Endothelial cell of umbilical vein (primary cell): ENCODE measurements at regions not wholly inside any gene's neighbourhood (a gene's known extent, or its start where the extent isn't known, plus 50 kb on each side); places are given as distances from the start of the nearest gene placed in this dataset.

Experiments used
- BruUV-seq: library from RNA; stranded (reverse); fragments of 400-500 nt; replicated peaks from 2 replicates; lab custom pipeline; 2021; lab: Mats Ljungman, UMichigan
- CTCF ChIA-PET: fragments of 300-600, 350-600 bp; sonication (Branson Sonifier 250); formaldehyde crosslinking; loops from one replicate; lab custom pipeline; 2021; ENCODE audit warnings: antibody characterized with exemption, inconsistent platforms; lab: Charles Lee
- POLR2A ChIA-PET: fragments of 300-600, 350-600 bp; sonication (Branson Sonifier 250); formaldehyde crosslinking; loops from one replicate; lab custom pipeline; 2021; ENCODE audit warnings: antibody characterized with exemption, inconsistent platforms; lab: Charles Lee
- DNase-seq: peaks from one replicate; pipeline ENCODE4 v3.0.0-alpha.2; 2011; ENCODE audit warnings: low read depth, low spot score
- FAIRE-seq: peaks from 2 replicates; lab custom pipeline; 2011; peaks lifted over from hg19 to GRCh38; lab: Jason Lieb, UNC
- H2AFZ ChIP-seq: 2 replicates; pipeline ENCODE4 v1.6.0; 2012; ENCODE audit warnings: low read depth, low read length, control low read depth, inconsistent platforms
- H3K27ac ChIP-seq: 2 replicates; pipeline ENCODE4 v1.5.1; 2011; ENCODE audit warnings: low read depth, mild to moderate bottlenecking, control low read depth, low read length, moderate library complexity; ENCODE audit not compliant: insufficient read depth
- H3K27me3 ChIP-seq, 2 experiments: 2 replicates each; pipeline versions ENCODE4 v1.6.0 to v1.6.1; 2011; ENCODE audit warnings: low read length in 2 of 2, mixed read lengths in 1 of 2; ENCODE audit not compliant: control insufficient read depth in 2 of 2, insufficient read depth in 2 of 2
- H3K36me3 ChIP-seq, 2 experiments: 2 replicates in 1 of 2; 3 replicates in 1 of 2; pipeline ENCODE4 v1.5.1; 2011; ENCODE audit warnings: low read length in 2 of 2, mild to moderate bottlenecking in 1 of 2, moderate library complexity in 1 of 2; ENCODE audit not compliant: control insufficient read depth in 2 of 2, insufficient read depth in 2 of 2; ENCODE audit errors: extremely low read depth in 1 of 2
- H3K4me1 ChIP-seq: 3 replicates; pipeline ENCODE4 v1.5.1; 2011; ENCODE audit warnings: mild to moderate bottlenecking, low read length; ENCODE audit not compliant: control insufficient read depth, insufficient read depth; ENCODE audit errors: extremely low read depth
- H3K4me2 ChIP-seq: 2 replicates; pipeline ENCODE4 v1.6.1; 2011; ENCODE audit warnings: low read length, control low read depth, mixed read lengths; ENCODE audit not compliant: insufficient read depth
- H3K4me3 ChIP-seq, 3 experiments: fragments of 200-600 bp in 1 of 3; sonication (generic), shearing (Covaris generic) in 1 of 3; replicated peaks in 1 of 3; 2 replicates each; pipeline ENCODE4 v1.5.1; 2011 to 2016; ENCODE audit warnings: control low read depth in 3 of 3, low read length in 3 of 3, mild to moderate bottlenecking in 2 of 3, inconsistent platforms in 1 of 3, low read depth in 1 of 3, moderate library complexity in 1 of 3; ENCODE audit not compliant: insufficient read depth in 1 of 3
- H3K79me2 ChIP-seq: 2 replicates; pipeline ENCODE4 v1.6.0; 2012; ENCODE audit warnings: low read length, inconsistent platforms; ENCODE audit not compliant: control insufficient read depth, insufficient read depth
- H3K9ac ChIP-seq: replicated peaks from 2 replicates; pipeline ENCODE3; 2011; ENCODE audit warnings: low read length, control low read depth; ENCODE audit not compliant: insufficient read depth; ENCODE audit errors: extremely low read depth
- H3K9me1 ChIP-seq: replicated peaks from 3 replicates; pipeline ENCODE4 v1.6.0; 2011; ENCODE audit warnings: mild to moderate bottlenecking, low read length; ENCODE audit not compliant: control insufficient read depth, insufficient read depth; ENCODE audit errors: extremely low read depth
- H3K9me3 ChIP-seq: replicated peaks from 2 replicates; pipeline ENCODE4 v1.5.1; 2012; ENCODE audit warnings: low read length, inconsistent platforms; ENCODE audit not compliant: control insufficient read depth, insufficient read depth
- H4K20me1 ChIP-seq: replicated peaks from 2 replicates; pipeline ENCODE3; 2011; ENCODE audit warnings: mild to moderate bottlenecking, low read length; ENCODE audit not compliant: control insufficient read depth, insufficient read depth; ENCODE audit errors: extremely low read depth
- EZH2 ChIP-seq: IDR thresholded peaks from 2 replicates; pipeline ENCODE4 v1.6.1; 2012; ENCODE audit warnings: borderline replicate concordance, low read depth, mild to moderate bottlenecking, moderate library complexity, low read length, inconsistent platforms; ENCODE audit not compliant: severe bottlenecking
- FOS ChIP-seq: IDR thresholded peaks from 2 replicates; pipeline ENCODE4 v1.6.1; 2011; ENCODE audit warnings: mild to moderate bottlenecking, low read length, moderate library complexity, borderline replicate concordance; ENCODE audit not compliant: insufficient read depth
- GATA2 ChIP-seq: IDR thresholded peaks from 2 replicates; pipeline ENCODE4 v1.7.0; 2011; ENCODE audit warnings: low read depth, mild to moderate bottlenecking, moderate library complexity, mixed read lengths, low read length; ENCODE audit not compliant: insufficient read length, insufficient read depth
- JUN ChIP-seq: IDR thresholded peaks from 2 replicates; pipeline ENCODE4 v1.6.1; 2011; ENCODE audit warnings: borderline replicate concordance, low read depth; ENCODE audit not compliant: insufficient read length, insufficient read depth
- MYC ChIP-seq: IDR thresholded peaks from one replicate; pipeline ENCODE4 v1.6.1; 2011; ENCODE audit warnings: mild to moderate bottlenecking, low read depth, low read length
- POLR2A ChIP-seq: IDR thresholded peaks from 2 replicates; pipeline ENCODE4 v1.6.1; 2012; ENCODE audit warnings: low read depth, mild to moderate bottlenecking, control low read depth, low read length
- POLR2AphosphoS5 ChIP-seq: IDR thresholded peaks from 2 replicates; pipeline ENCODE4 v1.6.1; 2012; ENCODE audit warnings: low read depth, mild to moderate bottlenecking, control low read depth, low read length, moderate library complexity; ENCODE audit not compliant: insufficient read depth
- dilution Hi-C: fragments of 300-500 bp; cut with MboI; formaldehyde crosslinking; loops from one replicate; pipeline ENCODE4 v1.15.0; 2019; ENCODE audit warnings: low sequenced_read_pairs; ENCODE audit not compliant: extremely low pct_ligation_motif_present
- intact Hi-C: fragments of 100-400 bp; cut with micrococcal nuclease; formaldehyde crosslinking; loops from one replicate; pipeline ENCODE4 v1.10.0; 2022
- TF ChIP-seq, protein P1 (sequence below): IDR thresholded peaks from 2 replicates; pipeline ENCODE4 v1.6.1; 2011; ENCODE audit not compliant: insufficient read depth, insufficient read length
- TF ChIP-seq, protein P2 (sequence below), 2 donors: IDR thresholded peaks; 1 replicate in 1 of 2; 2 replicates in 1 of 2; pipeline ENCODE4 v1.5.1; 2011; ENCODE audit warnings: low read length in 2 of 2, mild to moderate bottlenecking in 2 of 2, moderate library complexity in 2 of 2, control low read depth in 1 of 2, inconsistent platforms in 1 of 2, low read depth in 1 of 2; ENCODE audit not compliant: insufficient read depth in 1 of 2; ENCODE audit errors: extremely low read depth in 1 of 2

DNA sequence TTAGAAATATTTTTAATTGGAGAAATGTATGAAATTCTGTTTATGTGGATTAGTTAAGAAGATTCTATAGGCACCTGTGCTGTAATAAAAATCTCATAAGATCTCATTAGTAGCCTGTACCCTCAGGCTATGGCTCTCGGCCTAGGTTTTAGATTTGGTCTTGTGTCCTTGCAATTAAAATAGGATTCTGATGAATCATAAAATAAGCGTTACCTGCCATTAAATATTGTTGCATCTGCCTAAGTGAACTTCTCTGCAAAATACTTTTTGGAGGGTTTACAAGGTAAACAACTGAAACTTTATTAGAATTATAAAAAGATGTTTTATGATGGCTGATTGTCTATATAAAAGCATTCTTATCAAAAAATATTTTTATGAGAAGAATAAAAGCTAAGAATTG, 804.1 kb upstream of the ANO3 start:
- Histone ChIP-seq H3K27me3 (no peaks in the 10 kb centered on the region), H3K9me1 (no peaks in the 10 kb centered on the region), H3K4me1 (no peaks in the 10 kb centered on the region), H3K79me2 (no peaks in the 10 kb centered on the region), H4K20me1 (no peaks in the 10 kb centered on the region), H3K9me3 (no peaks in the 10 kb centered on the region), H2AFZ (no peak overlapping the region), H3K36me3 (no peaks in the 10 kb centered on the region), H3K4me2 (no peak overlapping the region), H3K4me3 (no peak overlapping the region), H3K27ac (no peak overlapping the region), H3K9ac (no peak overlapping the region)
- CTCF ChIA-PET = no interaction called here
- DNase-seq (no peak), FAIRE-seq (no peak)
- POLR2A ChIA-PET = no interaction called here
- intact Hi-C loops = no loop called here
- no TSS peak for BruUV-seq
- dilution Hi-C loops = no loop called here
- TF ChIP-seq GATA2 = no peak
- TF ChIP-seq MYC = no peak
- TF ChIP-seq JUN = no peak
- no peak for TF ChIP-seq EZH2
- TF ChIP-seq, protein P1, sequence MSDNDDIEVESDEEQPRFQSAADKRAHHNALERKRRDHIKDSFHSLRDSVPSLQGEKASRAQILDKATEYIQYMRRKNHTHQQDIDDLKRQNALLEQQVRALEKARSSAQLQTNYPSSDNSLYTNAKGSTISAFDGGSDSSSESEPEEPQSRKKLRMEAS = no peak
- TF ChIP-seq, protein P2, sequence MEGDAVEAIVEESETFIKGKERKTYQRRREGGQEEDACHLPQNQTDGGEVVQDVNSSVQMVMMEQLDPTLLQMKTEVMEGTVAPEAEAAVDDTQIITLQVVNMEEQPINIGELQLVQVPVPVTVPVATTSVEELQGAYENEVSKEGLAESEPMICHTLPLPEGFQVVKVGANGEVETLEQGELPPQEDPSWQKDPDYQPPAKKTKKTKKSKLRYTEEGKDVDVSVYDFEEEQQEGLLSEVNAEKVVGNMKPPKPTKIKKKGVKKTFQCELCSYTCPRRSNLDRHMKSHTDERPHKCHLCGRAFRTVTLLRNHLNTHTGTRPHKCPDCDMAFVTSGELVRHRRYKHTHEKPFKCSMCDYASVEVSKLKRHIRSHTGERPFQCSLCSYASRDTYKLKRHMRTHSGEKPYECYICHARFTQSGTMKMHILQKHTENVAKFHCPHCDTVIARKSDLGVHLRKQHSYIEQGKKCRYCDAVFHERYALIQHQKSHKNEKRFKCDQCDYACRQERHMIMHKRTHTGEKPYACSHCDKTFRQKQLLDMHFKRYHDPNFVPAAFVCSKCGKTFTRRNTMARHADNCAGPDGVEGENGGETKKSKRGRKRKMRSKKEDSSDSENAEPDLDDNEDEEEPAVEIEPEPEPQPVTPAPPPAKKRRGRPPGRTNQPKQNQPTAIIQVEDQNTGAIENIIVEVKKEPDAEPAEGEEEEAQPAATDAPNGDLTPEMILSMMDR (IDR thresholded peaks at IDR 0.05; ENCODE audit: extremely low read depth in 1 of 2, insufficient read depth in 1 of 2, low read depth in 1 of 2, low read length in 2 of 2) = no peak
- no peak for TF ChIP-seq POLR2AphosphoS5
- TF ChIP-seq POLR2A = no peak
- no peak for TF ChIP-seq FOS
